GM18505 (cell line): ENCODE measurements at regions not wholly inside any gene's neighbourhood (a gene's known extent, or its start where the extent isn't known, plus 50 kb on each side); places are given as distances from the start of the nearest gene placed in this dataset.
A peak's percentile ranks its signal among the peaks of the same experiment; 100 is the strongest.

Experiments used
- ATAC-seq: cut with Tn5 transposase; IDR thresholded peaks from one replicate; pipeline ENCODE4 v1.9.1; 2021; ENCODE audit not compliant: unreplicated experiment
- POLR2A ChIP-seq: IDR thresholded peaks from 4 replicates; pipeline ENCODE4 v1.6.1; 2011; ENCODE audit warnings: borderline replicate concordance; ENCODE audit not compliant: insufficient read depth, insufficient read length; ENCODE audit errors: extremely low read depth

DNA sequence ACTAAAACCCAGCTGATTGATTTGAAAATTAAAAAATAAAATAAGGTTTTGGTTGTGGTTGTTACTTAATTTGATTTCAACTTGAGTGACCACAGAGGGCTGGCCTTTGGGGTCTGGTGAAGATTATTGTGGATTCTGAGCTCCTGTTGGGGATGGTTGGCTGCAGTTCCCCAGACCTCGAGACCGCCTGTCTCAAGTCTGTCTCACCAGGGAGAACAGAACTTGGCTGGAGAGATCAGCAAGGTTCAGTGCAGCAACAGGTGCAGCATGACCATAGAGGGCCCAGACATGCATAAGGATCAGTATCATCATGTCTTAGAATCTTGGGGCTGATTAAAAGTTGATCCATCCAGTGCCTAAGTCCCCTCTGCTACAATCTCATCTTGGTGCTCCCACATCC, 491.9 kb downstream of the BCOR start:
- no peak for TF ChIP-seq POLR2A

DNA sequence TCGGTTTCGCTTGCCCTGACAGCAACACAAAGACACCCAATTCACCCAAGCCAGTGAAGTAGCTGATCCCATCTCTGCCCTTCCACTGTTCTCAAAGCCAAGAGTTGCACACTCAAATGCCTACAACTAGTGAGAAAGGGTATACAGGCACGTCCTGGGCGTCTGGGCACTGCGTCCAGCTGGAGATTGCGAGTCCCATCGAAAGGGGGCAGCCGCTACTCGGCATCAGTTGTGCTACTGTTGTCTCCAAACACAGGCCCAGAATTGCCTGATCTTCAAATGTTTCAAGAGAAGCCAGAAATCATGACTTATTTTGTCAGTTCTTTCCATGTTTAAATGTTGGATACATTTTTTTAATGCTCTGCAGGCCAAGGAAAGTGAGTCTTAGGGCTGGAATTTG, 487.8 kb downstream of the BCOR start:
- no peak for TF ChIP-seq POLR2A
- ATAC-seq, result no peak

More for the DNA sequence above, 491.9 kb downstream of the BCOR start:
- ATAC-seq, result no peak

DNA sequence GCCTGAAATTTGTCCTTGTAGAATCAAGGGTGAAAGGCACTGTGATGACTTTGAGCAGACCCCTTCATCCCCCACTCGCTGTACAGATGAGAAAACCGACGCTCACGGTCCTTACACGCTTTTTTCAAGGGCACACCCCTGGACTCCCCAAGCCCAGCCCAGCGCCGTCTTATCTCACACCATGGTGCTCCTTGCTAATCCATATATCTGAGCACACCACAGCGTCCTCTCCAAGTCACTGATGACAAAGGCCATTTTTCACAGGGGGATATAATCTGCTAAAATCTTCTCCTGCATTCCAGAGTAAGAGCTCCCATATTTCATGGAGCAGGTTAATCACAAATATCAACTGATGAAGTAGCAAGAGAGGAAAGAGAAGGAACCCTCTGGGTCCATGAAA, 486.3 kb downstream of the BCOR start:
- TF ChIP-seq POLR2A, result no peak
- no peak for ATAC-seq

DNA sequence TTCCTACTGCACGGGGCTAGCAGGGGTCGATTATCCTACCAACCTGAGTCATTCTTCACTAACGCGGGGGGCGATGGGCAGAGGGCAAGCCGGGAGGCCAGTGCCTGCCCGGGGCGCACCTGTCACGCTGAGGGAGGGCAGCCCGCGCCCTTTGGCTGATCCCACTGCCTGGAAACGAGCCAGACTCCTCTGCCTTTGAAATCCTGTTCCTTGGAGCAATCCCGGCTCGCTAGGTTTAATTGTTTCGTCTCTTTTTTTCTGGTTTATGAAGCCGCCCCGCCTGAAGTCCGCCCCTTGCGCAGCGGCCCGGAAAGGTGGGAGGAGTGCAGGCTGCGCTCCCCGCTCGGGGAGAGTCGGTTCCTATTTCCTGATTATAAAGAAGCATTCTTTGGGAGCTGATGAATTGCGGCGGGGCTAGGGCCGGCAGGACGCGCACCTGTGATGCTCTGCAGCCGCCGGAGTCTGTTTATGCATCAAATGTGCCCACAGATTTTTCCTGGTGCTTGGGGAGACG, 484.2 kb downstream of the BCOR start:
- TF ChIP-seq POLR2A, result no peak

DNA sequence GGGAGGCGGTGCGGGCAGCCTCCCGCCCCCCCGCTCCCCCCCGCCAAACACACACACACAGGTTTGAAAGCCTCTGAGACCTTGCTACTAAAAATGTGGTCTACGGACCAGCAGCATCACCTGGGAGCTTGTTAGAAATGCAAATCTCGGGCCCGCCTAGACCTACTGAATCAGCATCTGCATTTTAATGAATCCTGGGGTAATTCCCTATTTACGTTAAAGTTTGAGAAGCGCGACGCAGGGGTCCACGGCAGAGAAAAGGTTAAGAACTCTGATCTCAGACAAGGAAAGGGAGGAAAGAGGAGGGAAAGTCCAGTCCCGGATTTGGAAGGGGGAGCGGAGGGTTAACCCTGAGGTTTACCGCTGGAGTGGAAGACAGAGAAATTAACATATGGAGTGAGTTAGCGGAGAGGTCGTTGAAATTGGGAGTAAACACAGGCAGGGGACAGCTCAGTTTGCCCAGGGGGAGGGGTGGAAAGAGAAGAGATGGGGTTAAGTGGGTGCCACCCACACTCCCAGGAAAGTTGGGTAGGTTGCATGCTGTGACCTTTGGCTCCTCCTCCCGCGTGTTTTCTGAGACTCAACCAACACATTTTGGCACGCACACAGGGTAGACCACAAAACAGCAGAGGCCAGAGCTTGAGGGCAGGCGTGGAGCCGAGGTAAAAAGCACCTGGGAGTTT, 483.6 kb downstream of the BCOR start:
- ATAC-seq, result peak; percentile 46
- no peak for TF ChIP-seq POLR2A

More for the DNA sequence above, 484.2 kb downstream of the BCOR start:
- ATAC-seq, result no peak

DNA sequence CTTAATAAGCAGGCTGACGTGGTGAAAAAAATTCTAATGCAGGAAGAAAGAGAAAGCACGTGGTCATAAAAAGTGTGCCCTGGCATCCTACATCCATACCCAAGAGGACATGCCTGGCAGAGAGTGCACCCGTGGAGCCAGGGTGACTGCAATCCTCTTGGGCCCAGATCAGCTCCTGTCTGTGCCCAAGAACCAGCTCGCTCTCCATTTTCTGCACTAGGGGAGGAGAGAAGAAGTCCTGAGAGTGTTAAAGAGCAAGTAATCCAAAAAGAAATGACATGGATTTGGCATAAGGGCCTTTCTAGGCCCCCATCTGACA, 483.1 kb downstream of the BCOR start:
- no peak for TF ChIP-seq POLR2A
- ATAC-seq, result no peak

DNA sequence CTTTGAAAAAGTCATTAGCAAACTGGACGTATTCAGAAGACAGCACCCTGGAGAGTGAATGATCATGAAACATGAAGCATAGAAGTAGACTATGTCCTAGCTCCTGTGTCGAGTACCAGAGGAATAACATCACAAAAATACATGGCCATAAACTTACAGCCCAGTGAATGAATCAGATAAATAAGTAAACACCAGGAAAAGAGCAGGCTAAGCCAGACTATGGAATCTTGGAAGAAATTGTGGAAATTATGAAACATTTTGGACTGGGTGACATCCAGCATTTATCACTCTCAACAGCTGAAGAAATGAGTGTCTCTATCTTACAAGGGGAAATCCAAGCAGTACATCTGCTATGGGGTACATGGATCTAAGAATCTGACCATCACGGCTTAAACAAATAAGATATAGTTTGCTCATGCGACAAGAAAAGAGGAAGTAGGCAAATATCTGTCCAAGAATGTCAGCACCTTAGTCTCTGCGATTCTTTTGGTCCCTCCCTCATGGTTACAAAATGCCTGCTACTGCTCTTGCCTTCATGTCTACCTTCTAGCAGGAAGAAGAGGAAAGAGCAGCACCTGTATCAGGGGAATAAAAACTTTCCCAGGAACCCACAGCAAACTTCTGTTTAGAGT, 481.5 kb downstream of the BCOR start:
- no peak for ATAC-seq

DNA sequence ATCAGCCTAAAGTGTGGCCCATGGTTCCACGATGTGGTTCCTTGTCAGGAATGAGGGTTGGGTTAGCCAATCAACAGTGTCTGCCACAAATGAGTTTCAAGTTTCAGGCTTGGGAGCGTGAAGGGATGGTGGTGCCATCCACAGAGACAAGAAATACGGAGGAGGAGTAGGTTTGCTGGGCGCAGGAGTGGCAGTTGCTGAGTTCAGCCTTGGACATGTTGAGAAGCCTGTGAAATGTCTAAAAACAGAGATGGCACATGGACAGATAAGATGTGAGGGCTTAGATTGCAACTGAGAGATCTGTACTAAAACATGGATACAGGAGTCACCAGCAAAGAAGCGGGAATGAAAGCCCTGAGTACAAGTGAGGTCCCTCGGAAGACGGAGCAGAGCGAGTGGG, 481.0 kb downstream of the BCOR start:
- ATAC-seq, result no peak
- TF ChIP-seq POLR2A, result no peak

More for the DNA sequence above, 481.5 kb downstream of the BCOR start:
- no peak for TF ChIP-seq POLR2A

DNA sequence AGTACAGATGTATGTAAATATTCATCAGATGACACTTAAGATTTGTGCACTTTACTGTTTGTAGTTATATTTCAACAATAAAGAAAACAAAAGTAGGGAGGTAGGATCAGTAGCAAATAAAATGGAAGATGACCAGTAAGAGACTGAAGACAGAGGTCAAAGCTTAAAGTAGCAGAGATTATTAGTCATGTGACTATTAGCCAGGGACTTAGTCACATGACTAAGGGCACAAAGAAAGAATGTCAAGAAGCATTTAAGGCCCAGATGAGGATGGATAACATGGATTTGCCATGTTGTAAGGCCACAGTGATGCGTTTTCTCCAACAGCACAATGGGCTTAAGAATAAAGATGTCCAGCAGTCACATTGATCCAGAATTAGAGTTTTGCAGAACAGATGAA, 479.6 kb downstream of the BCOR start:
- TF ChIP-seq POLR2A, result no peak
- ATAC-seq, result no peak

DNA sequence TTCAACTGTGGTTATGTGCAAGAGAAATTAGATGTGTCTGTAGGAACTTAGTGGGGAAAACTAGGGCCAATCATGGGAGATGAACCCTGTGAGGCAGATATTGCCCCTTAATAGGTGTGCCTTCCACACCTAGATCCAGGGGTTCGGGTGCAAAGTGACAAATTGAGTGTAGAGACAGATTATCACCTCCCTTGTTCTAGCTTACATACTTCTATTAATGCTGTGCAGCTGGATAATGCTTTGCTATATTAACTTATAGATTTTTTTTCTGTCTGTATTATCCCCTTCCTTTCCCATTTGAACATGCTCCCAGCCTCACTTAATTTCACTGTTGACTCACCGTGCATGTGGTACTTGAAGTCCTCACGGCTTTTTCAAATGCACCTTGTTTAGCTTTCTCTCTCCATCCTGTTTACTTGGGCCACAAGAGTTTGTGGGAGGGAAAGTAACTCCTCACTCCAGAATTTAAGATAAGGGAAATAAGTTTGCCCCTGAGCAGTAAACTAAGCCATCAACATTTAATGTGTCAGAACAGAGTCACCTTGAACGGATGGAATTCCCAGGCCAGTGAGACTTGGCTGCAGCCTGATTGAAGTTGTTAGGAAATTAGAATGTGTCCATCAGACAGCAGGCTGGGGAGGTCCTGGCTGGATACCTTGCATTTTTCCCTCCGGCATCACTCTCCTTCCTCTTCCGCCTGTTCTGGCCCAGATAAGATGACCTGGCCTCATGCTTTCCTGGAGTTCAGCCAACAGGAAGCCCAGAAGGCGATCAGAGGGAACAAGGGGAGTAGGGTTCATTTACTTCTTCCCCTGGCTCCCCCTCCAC, 478.4 kb downstream of the BCOR start:
- no peak for ATAC-seq
- TF ChIP-seq POLR2A, result no peak

DNA sequence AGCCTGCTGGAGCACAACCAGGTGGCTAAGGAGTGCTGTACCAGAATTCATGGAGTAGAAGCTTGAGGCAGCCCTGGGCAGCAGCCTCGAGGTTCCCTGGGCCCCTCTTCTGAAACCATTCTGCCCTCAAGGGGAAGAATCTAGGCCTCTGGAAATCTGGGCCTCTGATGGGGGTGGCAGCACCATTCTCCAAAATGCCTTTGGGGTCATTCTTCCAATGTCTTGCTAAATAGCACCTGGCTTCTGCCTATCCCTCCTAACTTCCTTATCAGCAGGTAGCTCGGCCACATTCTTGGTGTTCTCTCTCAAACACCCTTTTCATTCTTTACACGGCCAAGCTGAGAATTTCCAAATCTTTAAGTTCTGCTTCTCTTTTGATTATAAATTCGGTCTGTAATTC, 473.6 kb downstream of the BCOR start:
- TF ChIP-seq POLR2A, result no peak
- no peak for ATAC-seq

DNA sequence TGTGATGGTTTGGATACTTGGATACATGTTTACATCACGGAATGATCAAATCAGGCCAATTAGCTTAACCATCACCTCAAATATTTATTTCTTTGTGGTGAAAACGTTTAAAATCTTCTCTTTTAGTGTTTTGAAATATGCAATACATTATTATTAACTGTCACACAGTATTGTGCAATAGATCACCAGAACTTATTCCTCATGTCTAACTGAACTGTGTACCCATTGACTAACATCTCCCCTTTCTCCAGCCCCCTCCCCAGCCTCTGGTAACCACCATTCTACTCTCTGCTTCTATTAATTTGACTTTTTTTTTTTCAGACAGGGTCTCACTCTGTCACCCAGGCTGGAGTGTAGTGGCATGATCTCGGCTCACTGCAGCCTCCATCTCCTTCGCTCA, 471.9 kb downstream of the BCOR start:
- no peak for ATAC-seq
- no peak for TF ChIP-seq POLR2A

DNA sequence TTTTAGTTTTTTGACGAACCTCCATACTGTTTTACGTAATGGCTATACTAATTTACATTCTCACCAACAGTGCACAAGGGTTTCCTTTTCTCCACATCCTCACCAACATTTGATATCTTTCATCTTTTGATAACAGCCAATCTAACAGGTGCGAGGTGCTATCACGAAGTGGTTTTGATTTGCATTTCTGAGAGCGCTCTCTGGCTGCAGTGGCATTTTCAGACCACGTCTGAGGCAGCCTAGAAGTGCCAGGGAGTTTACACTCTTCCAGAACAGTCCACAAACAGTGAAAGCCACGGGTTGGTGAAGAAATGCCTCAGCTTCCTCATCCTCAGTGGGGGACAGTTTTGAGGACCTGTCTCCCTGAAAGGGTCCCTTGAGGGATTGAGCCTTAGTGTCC, 471.0 kb downstream of the BCOR start:
- no peak for ATAC-seq
- no peak for TF ChIP-seq POLR2A

DNA sequence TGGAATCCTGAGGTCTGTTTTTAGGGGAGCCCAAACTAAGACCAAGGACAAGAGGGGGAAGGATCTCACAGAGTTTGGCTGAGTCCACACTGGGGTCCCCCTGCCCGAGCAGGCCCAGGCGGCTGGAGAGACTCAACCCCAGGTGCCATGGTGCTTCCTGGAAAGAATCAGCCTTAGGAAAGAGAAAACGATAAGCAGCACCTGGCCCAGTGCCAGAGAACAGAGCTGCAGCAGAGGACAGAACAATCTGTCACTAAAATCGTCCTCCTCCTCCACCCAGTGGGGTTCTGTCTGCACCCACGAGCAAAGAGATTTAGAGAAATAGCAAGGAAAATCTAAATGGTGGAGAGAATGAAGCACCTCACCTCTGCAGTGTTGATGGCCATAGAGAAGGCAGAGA, 470.5 kb downstream of the BCOR start:
- ATAC-seq, result no peak
- no peak for TF ChIP-seq POLR2A
